ENCODE measurements at regions not wholly inside any gene's neighbourhood (a gene's known extent, or its start where the extent isn't known, plus 50 kb on each side); places are given as distances from the start of the nearest gene placed in this dataset.

DNA sequence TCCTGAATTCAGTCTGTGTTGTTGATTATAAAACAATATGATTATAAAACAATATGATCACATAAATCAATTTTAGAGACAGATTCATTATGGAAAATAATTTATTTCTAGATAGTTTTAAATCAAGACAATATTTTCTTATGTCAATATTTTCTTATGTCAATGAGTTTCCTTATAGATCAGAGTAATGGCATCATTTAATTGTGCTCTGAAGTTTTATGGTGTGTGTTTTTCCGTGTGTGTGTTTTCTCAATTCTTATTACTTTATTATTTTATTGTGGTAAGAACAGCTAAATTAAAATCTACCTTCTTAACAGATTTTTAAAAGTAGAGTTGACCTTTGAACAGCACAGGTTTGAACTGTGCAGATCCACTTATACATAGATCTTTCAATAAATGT is 105.3 kb upstream of the SLCO1B1 start:
- intact Hi-C loops (cut with DNase I): no loop called here
- DNase-seq (no peak), FAIRE-seq (no peak)
- H3K9ac ChIP-seq (ENCODE audit: low read length in 3 of 3): no peak overlapping the region
- H3K27me3 ChIP-seq (ENCODE audit: control insufficient read depth, insufficient read depth, low read length): no peaks in the 10 kb centered on the region
- H3K9me3 ChIP-seq (ENCODE audit: control insufficient read depth in 2 of 3, insufficient read depth in 1 of 3, low read length in 3 of 3): no peaks in the 10 kb centered on the region
- H3K36me3 ChIP-seq (ENCODE audit: control insufficient read depth in 2 of 3, insufficient read depth in 3 of 3, low read length in 3 of 3): no peaks in the 10 kb centered on the region
- no peak overlapping the region for H3K27ac ChIP-seq (ENCODE audit: low read depth in 2 of 2, low read length in 2 of 2)
- TF ChIP-seq, protein P1, sequence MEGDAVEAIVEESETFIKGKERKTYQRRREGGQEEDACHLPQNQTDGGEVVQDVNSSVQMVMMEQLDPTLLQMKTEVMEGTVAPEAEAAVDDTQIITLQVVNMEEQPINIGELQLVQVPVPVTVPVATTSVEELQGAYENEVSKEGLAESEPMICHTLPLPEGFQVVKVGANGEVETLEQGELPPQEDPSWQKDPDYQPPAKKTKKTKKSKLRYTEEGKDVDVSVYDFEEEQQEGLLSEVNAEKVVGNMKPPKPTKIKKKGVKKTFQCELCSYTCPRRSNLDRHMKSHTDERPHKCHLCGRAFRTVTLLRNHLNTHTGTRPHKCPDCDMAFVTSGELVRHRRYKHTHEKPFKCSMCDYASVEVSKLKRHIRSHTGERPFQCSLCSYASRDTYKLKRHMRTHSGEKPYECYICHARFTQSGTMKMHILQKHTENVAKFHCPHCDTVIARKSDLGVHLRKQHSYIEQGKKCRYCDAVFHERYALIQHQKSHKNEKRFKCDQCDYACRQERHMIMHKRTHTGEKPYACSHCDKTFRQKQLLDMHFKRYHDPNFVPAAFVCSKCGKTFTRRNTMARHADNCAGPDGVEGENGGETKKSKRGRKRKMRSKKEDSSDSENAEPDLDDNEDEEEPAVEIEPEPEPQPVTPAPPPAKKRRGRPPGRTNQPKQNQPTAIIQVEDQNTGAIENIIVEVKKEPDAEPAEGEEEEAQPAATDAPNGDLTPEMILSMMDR (IDR thresholded peaks at IDR 0.05; ENCODE audit: borderline replicate concordance, extremely low read depth, insufficient read depth): no peak
- H3K4me1 ChIP-seq (ENCODE audit: control insufficient read depth in 2 of 3, insufficient read depth in 2 of 3, low read depth in 1 of 3, low read length in 3 of 3): no peaks in the 10 kb centered on the region
- no peak overlapping the region for H3K4me3 ChIP-seq (ENCODE audit: low read length in 3 of 3)

DNA sequence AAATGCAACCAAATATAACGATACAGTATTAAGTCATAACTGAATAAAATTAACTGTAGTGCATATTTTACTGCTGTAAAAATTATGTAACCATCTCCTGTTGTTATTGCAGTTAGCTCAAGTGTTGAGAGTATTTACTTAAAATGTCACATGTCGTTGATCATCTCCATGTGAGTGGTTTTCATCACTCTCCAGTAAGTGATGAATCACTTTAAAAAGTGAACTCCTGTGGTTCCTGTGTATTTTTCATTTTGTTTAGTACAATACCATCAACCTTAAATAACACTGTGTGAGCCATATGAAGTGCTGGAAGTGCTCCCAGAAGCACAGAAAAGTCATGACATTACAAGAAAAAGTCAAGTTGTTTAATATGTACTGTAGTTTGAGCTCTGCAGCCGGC is 104.7 kb upstream of the SLCO1B1 start:
- DNase-seq: no peak
- FAIRE-seq: no peak
- Histone ChIP-seq H3K27me3 (ENCODE audit: control insufficient read depth, insufficient read depth, low read length) (no peaks in the 10 kb centered on the region), H3K36me3 (ENCODE audit: control insufficient read depth in 2 of 3, insufficient read depth in 3 of 3, low read length in 3 of 3) (no peaks in the 10 kb centered on the region), H3K27ac (ENCODE audit: low read depth in 2 of 2, low read length in 2 of 2) (no peak overlapping the region), H3K9me3 (ENCODE audit: control insufficient read depth in 2 of 3, insufficient read depth in 1 of 3, low read length in 3 of 3) (no peaks in the 10 kb centered on the region), H3K9ac (ENCODE audit: low read length in 3 of 3) (no peak overlapping the region), H3K4me3 (ENCODE audit: low read length in 3 of 3) (no peak overlapping the region), H3K4me1 (ENCODE audit: control insufficient read depth in 2 of 3, insufficient read depth in 2 of 3, low read depth in 1 of 3, low read length in 3 of 3) (no peaks in the 10 kb centered on the region)
- TF ChIP-seq, protein P1 (IDR thresholded peaks at IDR 0.05; ENCODE audit: borderline replicate concordance, extremely low read depth, insufficient read depth): no peak
- intact Hi-C loops (cut with DNase I): no loop called here

DNA sequence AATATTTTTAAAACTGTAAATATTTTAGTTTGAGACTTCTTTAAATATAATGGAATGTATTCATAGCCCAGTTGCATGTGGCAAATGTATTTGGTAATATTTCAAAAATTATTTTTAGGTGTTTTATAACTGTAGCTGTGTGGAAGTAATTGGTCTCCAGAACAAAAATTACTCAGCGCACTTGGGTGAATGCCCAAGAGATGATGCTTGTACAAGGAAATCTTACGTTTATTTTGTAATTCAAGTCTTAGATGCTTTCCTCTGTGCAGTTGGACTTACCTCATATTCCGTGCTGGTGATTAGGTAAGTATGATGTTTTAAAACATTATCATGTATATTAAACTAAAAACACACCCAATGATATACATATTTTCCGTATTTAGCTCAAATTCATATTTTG is 76.7 kb upstream of the SLCO1B1 start:
- Histone ChIP-seq H3K9ac (ENCODE audit: low read length in 3 of 3) (no peak overlapping the region), H3K36me3 (ENCODE audit: control insufficient read depth in 2 of 3, insufficient read depth in 3 of 3, low read length in 3 of 3) (no peaks in the 10 kb centered on the region), H3K9me3 (ENCODE audit: control insufficient read depth in 2 of 3, insufficient read depth in 1 of 3, low read length in 3 of 3) (no peaks in the 10 kb centered on the region), H3K4me3 (ENCODE audit: low read length in 3 of 3) (no peak overlapping the region), H3K27me3 (ENCODE audit: control insufficient read depth, insufficient read depth, low read length) (no peaks in the 10 kb centered on the region), H3K4me1 (ENCODE audit: control insufficient read depth in 2 of 3, insufficient read depth in 2 of 3, low read depth in 1 of 3, low read length in 3 of 3) (no peaks in the 10 kb centered on the region), H3K27ac (ENCODE audit: low read depth in 2 of 2, low read length in 2 of 2) (no peak overlapping the region)
- DNase-seq (no peak), FAIRE-seq (no peak)
- intact Hi-C loops (cut with DNase I): no loop called here
- TF ChIP-seq, protein P1 (IDR thresholded peaks at IDR 0.05; ENCODE audit: borderline replicate concordance, extremely low read depth, insufficient read depth): no peak

DNA sequence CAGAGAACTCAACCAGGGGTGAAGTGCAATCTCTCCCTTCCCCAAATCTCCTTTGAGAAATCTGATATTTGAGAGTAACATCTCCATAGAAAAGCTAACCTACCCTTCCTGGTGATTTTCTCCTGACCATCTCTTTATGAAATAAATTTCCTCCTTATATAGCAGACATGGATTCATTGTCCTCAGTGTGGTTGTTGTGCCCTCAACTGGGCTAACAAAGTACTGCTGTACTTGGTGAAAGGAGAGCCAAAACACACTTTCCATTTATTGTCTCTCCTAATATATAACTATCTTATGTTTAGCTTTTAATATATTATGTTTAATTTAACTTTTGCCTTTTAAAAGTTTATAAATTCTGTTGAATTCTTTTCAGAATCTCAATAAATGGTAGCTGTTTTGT is 65.1 kb upstream of the SLCO1B1 start:
- DNase-seq: peak in 1 of 5 donors; percentile 7
- intact Hi-C loops (cut with DNase I): no loop called here
- Histone ChIP-seq H3K9me3 (ENCODE audit: control insufficient read depth in 2 of 3, insufficient read depth in 1 of 3, low read length in 3 of 3) (no peaks in the 10 kb centered on the region), H3K4me1 (ENCODE audit: control insufficient read depth in 2 of 3, insufficient read depth in 2 of 3, low read depth in 1 of 3, low read length in 3 of 3) (no peaks in the 10 kb centered on the region), H3K4me3 (ENCODE audit: low read length in 3 of 3) (no peak overlapping the region), H3K27ac (ENCODE audit: low read depth in 2 of 2, low read length in 2 of 2) (no peak overlapping the region), H3K27me3 (ENCODE audit: control insufficient read depth, insufficient read depth, low read length) (no peaks in the 10 kb centered on the region), H3K9ac (ENCODE audit: low read length in 3 of 3) (no peak overlapping the region), H3K36me3 (ENCODE audit: control insufficient read depth in 2 of 3, insufficient read depth in 3 of 3, low read length in 3 of 3) (no peaks in the 10 kb centered on the region)
- no peak for FAIRE-seq
- TF ChIP-seq, protein P1 (IDR thresholded peaks at IDR 0.05; ENCODE audit: borderline replicate concordance, extremely low read depth, insufficient read depth): no peak
